Transverse colon (tissue), 4 donors: ENCODE measurements at regions not wholly inside any gene's neighbourhood (a gene's known extent, or its start where the extent isn't known, plus 50 kb on each side); places are given as distances from the start of the nearest gene placed in this dataset.

ENCODE experiments used
- DNase-seq: peaks from one replicate; pipeline ENCODE4 v3.0.0-alpha.2; 2019
- H3K27ac ChIP-seq, 4 donors: fragments of 200-600 bp; sonication (generic); 2 replicates each; pipeline ENCODE4 v1.5.1; 2016 to 2018; ENCODE audit warnings: inconsistent platforms in 4 of 4
- H3K27me3 ChIP-seq: fragments of 200-600 bp; sonication (generic); 2 replicates; pipeline ENCODE4 v1.5.1; 2017; ENCODE audit warnings: inconsistent platforms
- H3K36me3 ChIP-seq, 4 donors: fragments of 200-600 bp; sonication (generic); 2 replicates each; pipeline ENCODE4 v1.5.1; 2017 to 2019; ENCODE audit warnings: inconsistent platforms in 4 of 4
- H3K4me1 ChIP-seq, 4 donors: fragments of 200-600 bp; sonication (generic); 2 replicates each; pipeline ENCODE4 v1.5.1; 2017 to 2020; ENCODE audit warnings: inconsistent platforms in 4 of 4
- H3K4me3 ChIP-seq, 4 donors: fragments of 200-600 bp; sonication (generic); 1 replicate in 1 of 4; 2 replicates in 3 of 4; pipeline versions ENCODE4 v1.5.1 to v1.6.1; 2017 to 2019; ENCODE audit warnings: inconsistent platforms in 4 of 4
- H3K9me3 ChIP-seq, 2 donors: fragments of 200-600 bp; sonication (generic); 2 replicates each; pipeline ENCODE4 v1.5.1; 2017 to 2019; ENCODE audit warnings: inconsistent platforms in 2 of 2
- CTCF ChIP-seq, 5 experiments: fragments of 200-600 bp in 3 of 5; fragments of 450-650 bp in 2 of 5; sonication (generic) in 3 of 5; IDR thresholded peaks; 1 replicate in 2 of 5; 2 replicates in 3 of 5; pipeline ENCODE4 v1.5.1; 2016 to 2017; ENCODE audit warnings: antibody characterized with exemption in 5 of 5, inconsistent platforms in 3 of 5, mild to moderate bottlenecking in 2 of 5, moderate library complexity in 1 of 5
- EP300 ChIP-seq: sonication (generic); formaldehyde crosslinking; IDR thresholded peaks from one replicate; pipeline ENCODE4 v1.6.1; 2017; ENCODE audit warnings: antibody characterized with exemption, low read depth
- POLR2A ChIP-seq: fragments of 450-650 bp; IDR thresholded peaks from one replicate; pipeline ENCODE4 v1.6.1; 2016; ENCODE audit warnings: antibody characterized with exemption, mild to moderate bottlenecking, moderate library complexity
- POLR2AphosphoS5 ChIP-seq, 3 donors: sonication (generic); formaldehyde crosslinking; IDR thresholded peaks; one replicate each; pipeline ENCODE4 v1.6.1; 2016; ENCODE audit warnings: antibody characterized with exemption in 3 of 3
- WGBS, 2 donors: methylation state at CpG; one replicate each; pipeline ENCODE4 v1.1.5; 2018; ENCODE audit warnings: low coverage in 1 of 2; 5-methylcytosine and 5-hydroxymethylcytosine counted together
- in situ Hi-C, 4 donors: fragments of 200-750 bp; cut with MboI; loops; one replicate each; pipeline versions ENCODE4 v1.15.0 to v1.15.1; 2017; ENCODE audit warnings: low sequenced_read_pairs in 3 of 4, low pct_ligation_motif_present in 1 of 4, low pct_unique_long_range_greater_than_20kb in 1 of 4
- intact Hi-C: fragments of 100-400 bp; cut with DNase I; formaldehyde crosslinking; loops from one replicate; pipeline ENCODE4 v1.15.1; 2023; ENCODE audit warnings: low total_unique reads

GRCh38 chr12:127223011-127223410 lies 1044.0 kb upstream of the TMEM132C start:
- DNase-seq, result no peak
- WGBS, 2 donors, result 92 to 100% methylated on average over 1 to 2 of the region's 2 CpGs

GRCh38 chr12:127223731-127224130 lies 1043.2 kb upstream of the TMEM132C start:
- no peak overlapping the region for H3K4me3 ChIP-seq
- no peaks in the 10 kb centered on the region for H3K4me1 ChIP-seq
- no peak for TF ChIP-seq POLR2AphosphoS5 (IDR thresholded peaks at IDR 0.05)
- no peak for TF ChIP-seq EP300
- no peak for TF ChIP-seq POLR2A
- no peak for TF ChIP-seq CTCF (IDR thresholded peaks at IDR 0.05)
- 38 to 44% methylated on average over 2 to 3 of the region's 3 CpGs for WGBS, 2 donors
- DNase-seq, result no peak
- H3K27ac ChIP-seq, result no peak overlapping the region
- intact Hi-C loops, result no loop called here
- no peaks in the 10 kb centered on the region for H3K9me3 ChIP-seq
- no peaks in the 10 kb centered on the region for H3K36me3 ChIP-seq
- H3K27me3 ChIP-seq, result no peaks in the 10 kb centered on the region
- in situ Hi-C loops, result no loop called here

More at GRCh38 chr12:127223011-127223410, 1044.0 kb upstream of the TMEM132C start:
- Histone ChIP-seq H3K36me3 (no peaks in the 10 kb centered on the region), H3K27me3 (no peaks in the 10 kb centered on the region), H3K4me1 (no peaks in the 10 kb centered on the region), H3K27ac (no peak overlapping the region), H3K9me3 (no peaks in the 10 kb centered on the region), H3K4me3 (no peak overlapping the region)
- no peak for TF ChIP-seq POLR2A
- no peak for TF ChIP-seq POLR2AphosphoS5 (IDR thresholded peaks at IDR 0.05)
- TF ChIP-seq CTCF (IDR thresholded peaks at IDR 0.05), result no peak
- TF ChIP-seq EP300, result no peak
- in situ Hi-C loops, result no loop called here
- intact Hi-C loops, result no loop called here

GRCh38 chr12:127230843-127231260 lies 1036.1 kb upstream of the TMEM132C start:
- H3K27ac ChIP-seq, result no peak overlapping the region
- WGBS, 2 donors, result 68 to 92% methylated on average over 2 to 6 of the region's 6 CpGs
- in situ Hi-C loops (no loop called here), intact Hi-C loops (no loop called here)
- no peak for DNase-seq
- TF ChIP-seq POLR2A, result no peak
- no peak overlapping the region for H3K4me3 ChIP-seq
- no peaks in the 10 kb centered on the region for H3K27me3 ChIP-seq
- H3K36me3 ChIP-seq, result no peaks in the 10 kb centered on the region
- H3K9me3 ChIP-seq, result no peaks in the 10 kb centered on the region
- no peaks in the 10 kb centered on the region for H3K4me1 ChIP-seq

- H3K27me3 ChIP-seq, result no peaks in the 10 kb centered on the region
- TF ChIP-seq CTCF (IDR thresholded peaks at IDR 0.05), result no peak
- no peak for TF ChIP-seq POLR2AphosphoS5 (IDR thresholded peaks at IDR 0.05)
- no peak for TF ChIP-seq EP300
- TF ChIP-seq POLR2A, result no peak
- 70% methylated on average over 7 of the region's 7 CpGs; no CpG with 5 or more reads in 1 of the 2 donors for WGBS, 2 donors
- no peak overlapping the region for H3K4me3 ChIP-seq
- H3K9me3 ChIP-seq, result no peaks in the 10 kb centered on the region
- H3K4me1 ChIP-seq, result no peaks in the 10 kb centered on the region
- no peak overlapping the region for H3K27ac ChIP-seq
- no peaks in the 10 kb centered on the region for H3K36me3 ChIP-seq
- intact Hi-C loops, result no loop called here
- DNase-seq, result no peak
- in situ Hi-C loops, result no loop called here
These were observed 1035.6 kb upstream of the TMEM132C start for GRCh38 chr12:127231371-127231770.

GRCh38 chr12:127233016-127233415 lies 1034.0 kb upstream of the TMEM132C start:
- H3K36me3 ChIP-seq, result no peaks in the 10 kb centered on the region
- no peaks in the 10 kb centered on the region for H3K4me1 ChIP-seq
- H3K9me3 ChIP-seq, result no peaks in the 10 kb centered on the region
- no peak for TF ChIP-seq EP300
- TF ChIP-seq POLR2AphosphoS5 (IDR thresholded peaks at IDR 0.05), result no peak
- no peak for TF ChIP-seq POLR2A
- TF ChIP-seq CTCF (IDR thresholded peaks at IDR 0.05), result no peak
- in situ Hi-C loops, result no loop called here
- H3K4me3 ChIP-seq, result no peak overlapping the region
- no peak for DNase-seq
- H3K27ac ChIP-seq, result no peak overlapping the region
- 50 to 90% methylated on average over 2 of the region's 2 CpGs for WGBS, 2 donors
- H3K27me3 ChIP-seq, result no peaks in the 10 kb centered on the region
- intact Hi-C loops, result no loop called here
